ENCODE measurements at regions not wholly inside any gene's neighbourhood (a gene's known extent, or its start where the extent isn't known, plus 50 kb on each side); places are given as distances from the start of the nearest gene placed in this dataset.
A peak's percentile ranks its signal among the peaks of the same experiment; 100 is the strongest.

DNA sequence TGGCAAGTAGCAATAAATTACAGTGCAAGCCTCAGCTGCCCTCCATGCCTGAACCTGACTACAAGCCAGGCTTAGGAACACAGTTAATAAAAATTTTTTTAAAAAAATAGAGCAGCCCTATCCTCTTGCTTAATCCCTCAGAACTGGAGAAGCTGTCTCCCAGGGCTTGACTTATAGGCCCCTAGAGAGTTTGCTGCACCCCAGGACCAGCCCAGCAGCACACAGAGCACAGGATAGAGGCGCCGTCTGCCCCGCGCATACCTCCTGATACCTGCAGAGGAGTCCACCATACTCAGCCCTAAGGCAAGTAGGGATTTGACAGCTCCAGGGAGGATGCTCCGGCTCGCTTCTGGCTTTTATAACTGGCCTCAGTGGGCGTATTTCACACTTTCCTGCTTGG lies 548.6 kb upstream of the RAB6C start:
- H3K4me3 ChIP-seq (ENCODE audit: low read length), result no peak overlapping the region
- TF ChIP-seq ZNF274 (IDR thresholded peaks at IDR 0.05; ENCODE audit: low read depth, low read length), result no peak

DNA sequence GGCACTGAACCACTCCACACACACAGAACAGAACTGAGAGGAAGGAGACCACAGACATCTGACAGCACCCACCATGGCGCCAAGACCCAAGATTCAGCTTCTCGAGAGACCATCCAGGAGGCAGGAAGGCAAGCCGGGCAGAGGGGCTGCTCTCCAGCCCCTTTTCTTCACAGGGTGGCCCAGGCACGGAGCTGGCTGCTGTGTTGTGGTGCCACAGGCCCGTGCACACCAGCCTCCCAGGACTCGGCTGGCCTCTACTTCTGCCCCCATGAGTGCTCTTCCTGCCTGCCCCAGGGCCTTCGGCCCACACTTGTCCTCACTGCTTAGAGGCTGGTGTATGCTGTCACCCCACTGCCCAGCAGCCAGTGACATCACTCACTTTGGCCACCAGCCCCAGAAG lies 547.6 kb upstream of the RAB6C start:
- no peak for TF ChIP-seq ZNF274 (IDR thresholded peaks at IDR 0.05; ENCODE audit: low read depth, low read length)
- H3K4me3 ChIP-seq (ENCODE audit: low read length), result no peak overlapping the region

DNA sequence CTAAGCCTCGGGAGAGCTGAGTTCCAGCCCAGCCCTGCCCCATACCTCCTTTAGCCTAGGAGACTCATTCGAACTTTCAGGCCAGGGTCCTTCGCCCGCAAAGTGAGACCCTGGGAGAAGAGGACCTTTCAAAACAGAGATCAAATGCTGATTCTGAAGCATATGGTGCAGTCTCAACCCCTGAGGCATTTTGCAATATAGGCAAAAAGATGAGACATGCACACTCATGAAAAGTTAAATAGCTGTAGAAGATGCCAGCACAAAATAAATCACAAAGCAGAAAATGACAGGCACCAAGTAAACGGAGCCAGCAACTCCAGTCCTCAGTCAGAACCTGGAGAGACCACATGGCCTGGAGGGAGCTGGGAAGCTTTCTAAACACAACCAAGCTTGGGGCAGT lies 542.7 kb upstream of the RAB6C start:
- TF ChIP-seq ZNF274 (IDR thresholded peaks at IDR 0.05; ENCODE audit: low read depth, low read length), result no peak

DNA sequence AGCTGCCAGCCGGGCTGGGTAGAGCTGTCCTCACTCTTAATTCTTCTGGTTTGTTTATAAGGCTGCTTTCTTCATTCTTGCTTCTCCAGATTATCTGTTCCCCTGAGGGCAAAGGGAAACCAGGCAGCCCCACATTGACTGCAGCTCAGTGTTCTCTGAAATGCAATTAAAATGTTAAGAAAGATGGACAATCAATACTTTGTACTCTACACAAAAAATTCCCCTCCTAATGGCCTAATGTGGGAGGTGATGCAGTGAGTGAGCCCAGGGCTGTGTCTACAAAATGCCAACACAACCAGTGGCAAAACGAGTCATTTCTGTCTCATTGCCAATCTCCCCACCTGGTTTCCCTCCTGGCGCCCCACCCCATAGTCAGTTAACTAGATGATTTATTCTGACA lies 541.7 kb upstream of the RAB6C start:
- no peak overlapping the region for H3K4me3 ChIP-seq (ENCODE audit: low read length)
- no peak for TF ChIP-seq ZNF274 (IDR thresholded peaks at IDR 0.05; ENCODE audit: low read depth, low read length)

More for the DNA sequence above, 542.7 kb upstream of the RAB6C start:
- H3K4me3 ChIP-seq (ENCODE audit: low read length), result no peak overlapping the region

DNA sequence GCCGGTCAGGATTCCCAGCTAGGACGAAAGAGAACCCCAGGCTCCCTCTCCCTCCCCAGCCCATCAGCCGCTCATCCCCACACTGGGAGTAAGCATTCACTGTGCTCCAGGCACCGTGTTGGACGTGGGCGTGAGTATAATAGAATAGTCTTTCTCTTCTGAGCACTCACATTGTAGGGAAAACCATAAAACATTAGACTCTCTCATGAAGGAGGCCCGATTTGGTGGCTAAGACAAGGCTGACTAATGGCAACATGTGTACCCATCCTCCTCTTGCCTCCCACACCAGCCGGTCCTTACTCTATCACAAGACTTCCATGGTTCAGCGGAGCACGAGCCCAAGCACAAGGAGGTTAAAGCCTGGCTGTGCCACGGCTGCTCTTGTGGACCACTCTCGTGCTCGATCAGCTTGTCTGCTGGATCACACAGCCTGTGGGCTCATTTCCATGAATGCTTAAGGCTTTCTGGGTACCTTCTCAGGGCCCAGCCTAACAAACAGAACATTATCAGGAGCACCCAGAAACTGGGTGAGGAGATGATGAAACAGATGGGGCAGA lies 540.9 kb upstream of the RAB6C start:
- TF ChIP-seq ZNF274 (IDR thresholded peaks at IDR 0.05; ENCODE audit: low read depth, low read length), result no peak
- no peak overlapping the region for H3K4me3 ChIP-seq (ENCODE audit: low read length)

DNA sequence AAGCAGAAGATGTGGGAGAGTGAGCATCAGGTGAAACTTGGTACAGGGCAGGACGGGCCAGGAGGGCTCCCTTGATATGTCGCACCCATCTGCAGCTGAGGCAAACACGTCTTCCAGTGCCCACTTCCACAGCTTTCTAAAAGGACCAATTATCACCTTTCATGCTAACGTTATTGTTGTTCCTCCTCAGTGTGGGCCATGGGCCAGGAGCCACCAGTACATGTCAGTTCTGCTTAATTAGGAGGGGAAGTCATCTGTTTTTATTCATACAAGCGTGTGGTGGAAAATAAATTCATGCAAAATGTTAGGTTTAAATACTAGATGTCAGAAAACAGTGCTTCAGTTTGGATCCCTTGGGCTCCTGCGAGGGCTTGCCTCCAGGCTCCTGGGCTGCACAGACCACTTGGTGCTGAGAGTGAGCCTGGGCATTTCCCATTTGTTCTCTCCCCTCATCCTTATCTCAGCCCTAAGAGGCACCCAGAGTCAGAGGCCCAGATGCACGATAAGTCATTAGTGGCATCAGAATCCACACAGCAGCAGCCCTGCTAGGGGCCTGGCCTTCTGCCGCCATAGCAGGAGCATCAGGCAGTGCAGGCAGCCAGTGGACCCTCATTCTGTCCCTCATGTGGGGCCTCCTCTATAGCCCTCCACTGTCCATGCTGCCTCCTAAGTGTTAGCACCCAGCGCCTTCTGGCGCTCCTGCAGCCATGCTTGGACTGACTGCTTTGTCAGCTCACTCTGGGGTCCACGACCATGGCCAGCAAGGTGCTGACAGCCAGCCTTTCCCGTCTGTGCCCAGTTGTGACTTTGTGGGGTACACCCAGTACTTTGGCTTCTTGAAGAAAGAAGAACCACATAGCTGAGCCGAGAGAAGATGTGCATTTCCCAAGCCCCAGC lies 539.8 kb upstream of the RAB6C start:
- TF ChIP-seq ZNF274 (IDR thresholded peaks at IDR 0.05; ENCODE audit: low read depth, low read length), result no peak
- H3K4me3 ChIP-seq (ENCODE audit: low read length), result no peak overlapping the region

DNA sequence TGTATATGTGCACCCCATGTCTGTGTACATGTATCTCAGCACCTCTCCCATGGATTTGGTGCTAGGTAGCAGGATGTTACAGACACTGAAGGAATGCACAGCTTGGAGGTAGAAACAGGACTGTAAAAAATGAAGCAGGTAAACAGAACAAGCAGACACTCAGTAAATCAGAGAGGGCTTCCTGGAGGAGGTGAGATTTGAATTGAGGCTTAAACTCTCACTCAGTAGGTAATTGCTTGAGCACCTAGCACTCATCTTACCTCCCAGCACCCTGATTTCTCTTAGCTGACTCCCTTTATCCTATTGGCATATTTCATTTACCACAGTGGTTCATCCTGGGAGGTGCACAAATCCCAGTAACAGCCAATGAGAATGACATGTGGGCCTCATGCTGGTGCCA lies 537.9 kb upstream of the RAB6C start:
- H3K4me3 ChIP-seq (ENCODE audit: low read length), result no peak overlapping the region
- TF ChIP-seq ZNF274 (IDR thresholded peaks at IDR 0.05; ENCODE audit: low read depth, low read length), result no peak

DNA sequence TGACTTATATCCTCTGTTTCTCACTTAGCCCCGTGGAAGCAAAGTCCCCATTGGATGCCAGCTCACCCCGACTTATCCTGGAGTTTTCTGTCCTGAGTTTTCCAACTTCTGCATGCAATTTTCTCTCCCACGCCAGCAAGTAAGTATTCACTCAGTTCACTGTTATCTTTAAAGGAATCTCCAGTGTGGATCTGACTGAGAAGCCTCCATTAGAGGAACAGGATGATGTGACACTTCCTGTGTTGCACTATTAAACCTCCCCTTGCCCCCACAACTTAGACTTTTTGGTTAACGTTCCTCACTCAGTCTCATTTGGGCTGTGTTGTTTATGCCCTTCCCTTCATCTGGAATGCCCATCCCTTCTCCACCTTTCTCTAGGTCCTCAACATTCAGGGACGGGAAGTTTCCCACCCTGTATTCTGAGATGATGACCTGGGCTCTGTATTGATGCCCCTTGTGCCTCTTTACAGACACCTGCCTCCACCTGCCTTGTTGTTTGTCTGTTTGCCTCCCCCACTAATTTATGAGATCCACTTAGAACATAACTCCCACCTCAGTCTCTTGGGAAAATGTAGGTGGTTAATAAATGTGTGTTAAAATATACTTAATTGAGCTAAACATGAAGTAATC lies 536.1 kb upstream of the RAB6C start:
- peak overlapping the region; percentile 47; the same call in 1 of the 2 replicates for H3K4me3 ChIP-seq (ENCODE audit: low read length)
- no peak for TF ChIP-seq ZNF274 (IDR thresholded peaks at IDR 0.05; ENCODE audit: low read depth, low read length)

DNA sequence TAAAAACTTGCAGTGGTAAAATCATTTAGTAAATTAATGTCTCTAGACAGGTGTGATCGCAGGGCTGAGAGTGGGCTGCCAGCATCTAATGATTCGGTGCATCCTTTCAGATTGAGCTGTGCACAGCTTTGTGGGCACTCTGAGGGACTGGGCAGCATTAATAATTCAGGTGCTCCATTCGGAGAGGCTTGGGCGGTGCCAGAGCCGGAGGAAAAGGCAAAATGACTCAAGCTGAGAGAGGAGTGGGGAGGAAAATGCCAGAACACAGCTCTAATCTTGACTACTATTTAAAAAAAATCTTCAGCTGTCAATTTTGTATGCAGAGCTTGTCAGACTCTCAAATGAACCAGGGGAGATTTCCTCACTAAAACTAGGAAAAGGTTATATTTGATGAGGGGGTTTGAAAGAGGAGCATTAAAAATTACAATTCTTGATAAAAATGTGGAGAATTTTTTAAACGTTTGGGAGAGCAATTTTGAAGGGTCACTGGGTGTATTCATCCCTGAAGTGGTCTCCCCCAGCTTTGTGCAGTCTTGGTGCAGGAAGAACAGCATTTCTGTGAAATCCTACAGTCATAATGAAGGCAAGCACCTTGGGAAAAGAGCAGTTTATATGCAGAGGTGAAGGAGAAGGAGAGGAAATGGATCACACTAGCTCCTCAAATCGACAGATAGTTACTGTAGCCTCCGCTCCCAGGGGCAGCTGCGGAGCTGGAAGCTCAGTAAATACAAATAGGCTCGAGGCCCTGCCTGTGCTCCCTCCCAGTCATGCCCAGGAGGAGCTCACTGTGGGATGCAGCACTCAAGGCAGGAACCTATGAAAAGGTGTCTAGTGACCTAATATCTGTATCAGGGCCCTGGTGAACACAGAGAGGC lies 535.4 kb upstream of the RAB6C start:
- no peak overlapping the region for H3K4me3 ChIP-seq (ENCODE audit: low read length)
- TF ChIP-seq ZNF274 (IDR thresholded peaks at IDR 0.05; ENCODE audit: low read depth, low read length), result no peak

DNA sequence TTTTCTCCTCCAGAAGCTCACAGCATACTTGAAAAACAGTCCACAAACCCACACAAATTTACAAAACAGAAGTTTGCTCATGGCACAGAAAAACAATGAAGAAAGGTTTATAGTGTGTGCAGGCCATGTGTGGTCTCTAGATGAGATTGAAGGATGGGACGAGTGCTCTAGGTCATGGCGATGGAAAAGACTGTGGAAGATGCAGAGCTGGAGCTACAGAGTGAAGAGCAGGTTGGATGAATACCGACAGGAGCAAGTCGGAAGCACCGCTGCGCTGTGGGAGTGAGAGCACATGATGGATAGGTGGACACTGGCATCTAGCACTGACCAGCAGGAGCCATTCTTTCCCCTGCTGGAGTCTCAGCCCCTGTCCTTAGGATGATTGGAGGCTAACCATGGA lies 534.7 kb upstream of the RAB6C start:
- no peak overlapping the region for H3K4me3 ChIP-seq (ENCODE audit: low read length)
- TF ChIP-seq ZNF274 (IDR thresholded peaks at IDR 0.05; ENCODE audit: low read depth, low read length), result no peak

DNA sequence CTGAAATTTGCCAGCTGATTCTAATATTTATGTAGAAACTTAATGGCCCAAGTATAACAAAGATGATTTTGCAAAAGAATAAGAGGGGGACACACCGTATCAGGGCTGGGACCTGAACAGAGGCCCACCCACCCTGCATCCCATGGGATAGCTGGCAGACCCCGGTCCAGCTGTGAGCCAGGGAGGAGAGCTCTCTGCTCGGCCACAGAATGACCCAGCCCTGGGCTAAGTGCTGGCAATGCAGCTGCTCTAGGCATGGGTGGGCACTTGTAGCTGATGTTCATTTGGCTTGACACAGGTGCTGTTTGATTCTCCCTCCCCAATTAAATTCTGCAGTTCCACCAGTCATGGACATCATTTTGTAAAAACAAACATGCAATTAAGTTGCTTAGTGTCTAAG lies 522.8 kb upstream of the RAB6C start:
- no peak for TF ChIP-seq ZNF274 (IDR thresholded peaks at IDR 0.05; ENCODE audit: low read depth, low read length)
- H3K4me3 ChIP-seq (ENCODE audit: low read length), result no peak overlapping the region

DNA sequence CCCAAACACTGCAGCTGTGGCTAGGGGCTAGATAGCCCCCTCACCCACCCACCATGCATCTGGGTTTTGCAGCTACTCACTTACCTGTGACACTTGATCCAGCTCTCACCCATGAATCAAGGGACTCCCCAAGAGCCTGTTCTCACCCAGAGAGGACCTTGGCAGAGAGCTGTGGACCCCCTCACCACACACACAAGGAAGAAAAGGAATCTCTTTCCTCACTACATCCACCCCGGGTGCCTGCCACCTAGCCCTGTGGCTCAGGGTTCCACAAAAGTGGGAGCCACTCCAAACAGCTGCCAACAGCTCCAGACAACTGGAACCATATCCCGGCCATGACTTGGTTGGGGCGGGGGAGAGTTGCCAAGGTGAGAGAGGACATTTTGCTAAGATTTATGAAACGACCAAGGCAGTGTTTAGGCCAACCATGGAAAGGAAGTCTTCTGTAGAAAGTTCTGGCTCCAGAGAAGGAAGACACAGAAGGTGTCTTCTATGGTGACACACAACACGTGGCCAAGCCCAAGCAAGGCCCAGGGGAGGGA lies 522.1 kb upstream of the RAB6C start:
- TF ChIP-seq ZNF274 (IDR thresholded peaks at IDR 0.05; ENCODE audit: low read depth, low read length), result no peak
- H3K4me3 ChIP-seq (ENCODE audit: low read length), result no peak overlapping the region

DNA sequence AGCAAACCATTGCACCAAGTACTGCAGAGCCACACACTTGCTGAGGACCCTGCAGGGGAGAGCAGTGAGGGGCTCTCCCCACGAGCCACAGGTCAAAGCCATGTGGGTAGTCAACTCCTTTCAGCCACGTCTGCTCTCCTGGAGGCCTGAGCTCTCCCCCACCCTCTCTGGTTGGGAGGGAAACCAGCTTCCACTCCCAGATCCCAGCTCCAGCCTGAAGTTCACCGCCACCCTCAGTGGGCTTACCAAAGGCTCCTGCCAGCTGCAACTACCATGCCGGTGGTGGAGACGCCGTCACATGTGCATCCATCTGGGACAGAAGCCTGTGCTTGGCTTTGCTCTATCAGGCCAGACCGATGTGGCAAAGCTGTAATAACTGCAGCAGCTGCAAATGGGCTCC lies 521.5 kb upstream of the RAB6C start:
- no peak for TF ChIP-seq ZNF274 (IDR thresholded peaks at IDR 0.05; ENCODE audit: low read depth, low read length)

DNA sequence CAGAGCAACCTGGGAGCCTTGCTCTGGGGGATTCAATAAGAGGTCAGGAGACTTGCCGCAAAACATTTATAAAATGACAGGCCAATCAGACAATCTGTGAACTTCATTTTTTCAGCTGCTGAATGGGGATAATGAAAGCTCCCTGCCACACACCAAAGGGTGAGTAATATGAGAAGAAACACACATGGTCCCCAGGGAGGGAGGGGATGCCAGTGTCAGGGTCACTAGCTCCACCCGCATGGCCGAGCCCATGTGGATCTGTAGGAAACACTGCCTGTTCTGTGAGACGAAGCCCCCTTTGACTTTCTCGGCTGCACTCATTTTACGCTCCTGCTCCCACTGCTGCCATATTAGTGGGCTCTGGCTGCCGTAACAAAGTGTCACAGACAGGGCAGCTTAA lies 521.0 kb upstream of the RAB6C start:
- no peak overlapping the region for H3K4me3 ChIP-seq (ENCODE audit: low read length)
- no peak for TF ChIP-seq ZNF274 (IDR thresholded peaks at IDR 0.05; ENCODE audit: low read depth, low read length)

More for the DNA sequence above, 521.5 kb upstream of the RAB6C start:
- no peak overlapping the region for H3K4me3 ChIP-seq (ENCODE audit: low read length)

All from GM08714 (cell line).